Uterus (tissue), 3 donors: ENCODE measurements at regions not wholly inside any gene's neighbourhood (a gene's known extent, or its start where the extent isn't known, plus 50 kb on each side); places are given as distances from the start of the nearest gene placed in this dataset.

ENCODE experiments used
- DNase-seq, 2 donors: peaks; one replicate each; pipeline ENCODE4 v3.0.0-alpha.2; 2019 to 2020
- H3K27ac ChIP-seq, 2 donors: fragments of 200-600 bp; sonication (generic); 1 replicate in 1 of 2; 2 replicates in 1 of 2; pipeline ENCODE4 v1.5.1; 2016 to 2018
- H3K27me3 ChIP-seq, 2 donors: fragments of 200-600 bp; sonication (generic); one replicate each; pipeline ENCODE4 v1.5.1; 2018 to 2019; ENCODE audit warnings: control low read depth in 1 of 2
- H3K36me3 ChIP-seq, 2 donors: fragments of 200-600 bp; sonication (generic); one replicate each; pipeline ENCODE4 v1.5.1; 2019; ENCODE audit warnings: control low read depth in 1 of 2
- H3K4me1 ChIP-seq, 2 donors: fragments of 200-600 bp; sonication (generic); one replicate each; pipeline ENCODE4 v1.5.1; 2018 to 2019; ENCODE audit warnings: control low read depth in 1 of 2
- H3K4me3 ChIP-seq, 2 donors: fragments of 200-600 bp; sonication (generic); 1 replicate in 1 of 2; 2 replicates in 1 of 2; pipeline ENCODE4 v1.5.1; 2018 to 2019; ENCODE audit warnings: mild to moderate bottlenecking in 1 of 2
- H3K9me3 ChIP-seq, 2 donors: fragments of 200-600 bp; sonication (generic); one replicate each; pipeline ENCODE4 v1.5.1; 2019; ENCODE audit warnings: control low read depth in 1 of 2
- POLR2A ChIP-seq, 2 donors: fragments of 450-650 bp; IDR thresholded peaks; one replicate each; pipeline ENCODE4 v1.6.1; 2016; ENCODE audit warnings: antibody characterized with exemption in 2 of 2, mild to moderate bottlenecking in 1 of 2, moderate library complexity in 1 of 2
- intact Hi-C: fragments of 100-400 bp; cut with DNase I; formaldehyde crosslinking; loops from one replicate; pipeline ENCODE4 v1.15.1; 2023; ENCODE audit warnings: low total_unique reads
- TF ChIP-seq, protein P1 (sequence below), 4 experiments: fragments of 200-600 bp in 2 of 4; fragments of 450-650 bp in 2 of 4; sonication (generic) in 2 of 4; IDR thresholded peaks; one replicate each; pipeline ENCODE4 v1.5.1; 2016 to 2019; ENCODE audit warnings: antibody characterized with exemption in 4 of 4, mild to moderate bottlenecking in 2 of 4, moderate library complexity in 1 of 4
- donor health status: DM: yes; HTN: yes; CAD: no.

DNA sequence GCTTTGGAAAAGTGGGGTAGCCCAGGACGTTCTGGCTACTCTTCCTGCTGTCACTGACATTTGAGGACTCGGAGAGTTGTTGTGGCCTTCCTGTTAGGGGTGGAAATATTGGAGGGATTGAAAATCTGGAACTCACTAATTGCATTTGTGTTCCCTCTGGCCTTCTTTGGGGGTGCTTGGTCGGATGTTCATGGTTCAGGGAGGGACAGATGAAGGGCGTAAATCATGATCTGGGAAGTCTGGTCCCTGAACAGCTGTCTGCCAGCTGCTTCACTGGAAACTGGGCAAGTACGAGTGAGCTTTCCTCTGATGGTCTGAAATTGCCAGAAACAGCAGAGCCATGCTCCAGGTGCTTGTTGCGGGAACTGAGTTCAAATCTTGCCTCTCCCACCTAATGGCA lies 327.8 kb upstream of the C2CD4B start:
- no peak for TF ChIP-seq POLR2A (IDR thresholded peaks at IDR 0.05)
- TF ChIP-seq, protein P1, sequence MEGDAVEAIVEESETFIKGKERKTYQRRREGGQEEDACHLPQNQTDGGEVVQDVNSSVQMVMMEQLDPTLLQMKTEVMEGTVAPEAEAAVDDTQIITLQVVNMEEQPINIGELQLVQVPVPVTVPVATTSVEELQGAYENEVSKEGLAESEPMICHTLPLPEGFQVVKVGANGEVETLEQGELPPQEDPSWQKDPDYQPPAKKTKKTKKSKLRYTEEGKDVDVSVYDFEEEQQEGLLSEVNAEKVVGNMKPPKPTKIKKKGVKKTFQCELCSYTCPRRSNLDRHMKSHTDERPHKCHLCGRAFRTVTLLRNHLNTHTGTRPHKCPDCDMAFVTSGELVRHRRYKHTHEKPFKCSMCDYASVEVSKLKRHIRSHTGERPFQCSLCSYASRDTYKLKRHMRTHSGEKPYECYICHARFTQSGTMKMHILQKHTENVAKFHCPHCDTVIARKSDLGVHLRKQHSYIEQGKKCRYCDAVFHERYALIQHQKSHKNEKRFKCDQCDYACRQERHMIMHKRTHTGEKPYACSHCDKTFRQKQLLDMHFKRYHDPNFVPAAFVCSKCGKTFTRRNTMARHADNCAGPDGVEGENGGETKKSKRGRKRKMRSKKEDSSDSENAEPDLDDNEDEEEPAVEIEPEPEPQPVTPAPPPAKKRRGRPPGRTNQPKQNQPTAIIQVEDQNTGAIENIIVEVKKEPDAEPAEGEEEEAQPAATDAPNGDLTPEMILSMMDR (IDR thresholded peaks at IDR 0.05) = no peak

DNA sequence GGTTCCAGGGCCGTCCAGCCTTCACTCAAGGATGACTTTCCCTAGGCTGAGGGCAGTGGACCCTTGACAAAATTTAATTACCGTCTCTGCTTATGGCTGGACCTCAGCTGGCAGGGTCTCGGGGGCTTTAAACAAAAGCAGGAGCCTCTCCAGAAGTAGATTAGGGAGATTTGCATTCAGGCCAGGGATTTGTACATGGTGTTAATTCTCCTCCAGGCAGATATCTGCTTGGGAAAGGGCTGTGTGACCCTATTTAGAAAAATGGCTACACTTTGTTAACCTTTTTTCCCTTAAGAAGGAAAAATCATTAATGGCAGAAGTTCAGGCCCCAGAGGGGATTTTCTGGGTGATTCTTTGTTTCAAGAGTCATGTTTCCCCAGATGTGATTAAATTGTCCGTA lies 329.1 kb upstream of the C2CD4B start:
- Histone ChIP-seq H3K27ac (peak overlapping the region in 1 of 2 donors; percentile 74), H3K4me1 (no peaks in the 10 kb centered on the region), H3K4me3 (no peak overlapping the region), H3K27me3 (no peaks in the 10 kb centered on the region), H3K36me3 (no peaks in the 10 kb centered on the region), H3K9me3 (no peaks in the 10 kb centered on the region)
- no peak for DNase-seq
- no peak for TF ChIP-seq POLR2A (IDR thresholded peaks at IDR 0.05)
- TF ChIP-seq, protein P1 (IDR thresholded peaks at IDR 0.05) = no peak
- intact Hi-C loops = no loop called here

More for the DNA sequence above, 327.8 kb upstream of the C2CD4B start:
- no peaks in the 10 kb centered on the region for H3K4me1 ChIP-seq
- no peak overlapping the region for H3K27ac ChIP-seq
- H3K36me3 ChIP-seq = no peaks in the 10 kb centered on the region
- no peak overlapping the region for H3K4me3 ChIP-seq
- no peaks in the 10 kb centered on the region for H3K9me3 ChIP-seq
- no peaks in the 10 kb centered on the region for H3K27me3 ChIP-seq
- intact Hi-C loops = no loop called here
- DNase-seq = no peak

DNA sequence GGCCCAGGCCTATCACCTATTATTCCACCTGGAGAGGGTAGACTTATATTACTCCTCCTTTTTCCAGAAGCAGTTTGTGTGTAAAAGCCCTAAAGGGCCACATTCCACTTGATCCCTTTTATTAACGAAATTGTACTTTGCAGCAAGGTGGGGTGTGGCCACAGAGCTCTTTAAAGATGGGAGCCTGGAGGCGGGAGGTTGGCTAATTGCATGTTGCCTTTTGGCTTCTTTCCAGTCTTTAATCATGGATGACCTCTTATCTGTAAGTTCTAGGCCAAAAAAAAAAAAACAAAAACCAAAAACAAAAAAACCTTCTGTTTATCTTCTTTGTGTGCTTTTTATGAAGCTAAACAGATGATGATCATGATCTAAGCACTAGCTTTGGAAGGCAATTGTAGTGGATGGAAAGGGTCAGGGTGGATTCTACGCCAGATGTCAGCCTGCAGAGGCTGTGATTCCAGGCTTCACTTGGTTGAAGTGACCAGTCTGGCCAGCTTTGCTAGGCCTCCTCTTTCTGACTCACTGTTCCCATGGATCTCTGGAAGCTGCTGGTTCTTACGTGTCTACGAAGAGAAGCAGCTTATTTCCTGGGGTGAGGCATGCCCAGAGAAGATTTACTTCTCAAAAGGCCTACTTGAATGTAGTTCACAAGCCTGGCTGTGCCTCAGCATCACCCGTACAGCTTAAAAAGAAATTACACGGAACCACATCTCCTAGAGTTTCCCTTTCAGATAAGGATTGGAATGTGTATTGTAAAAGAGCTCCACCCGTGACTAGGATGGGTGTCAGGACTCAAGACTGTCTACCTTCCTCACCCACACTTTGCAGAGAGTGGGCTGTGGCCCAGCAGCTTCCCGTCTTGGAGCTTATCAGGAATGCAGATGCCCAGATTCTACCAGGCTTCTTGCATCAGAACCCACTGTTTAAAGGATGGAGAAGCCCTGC lies 330.9 kb upstream of the C2CD4B start:
- H3K36me3 ChIP-seq = no peaks in the 10 kb centered on the region
- peak; percentile 73 to 81 for DNase-seq
- H3K27me3 ChIP-seq = no peaks in the 10 kb centered on the region
- H3K4me1 ChIP-seq = no peaks in the 10 kb centered on the region
- H3K4me3 ChIP-seq = no peak overlapping the region
- TF ChIP-seq, protein P1 (IDR thresholded peaks at IDR 0.05) = no peak
- TF ChIP-seq POLR2A (IDR thresholded peaks at IDR 0.05) = no peak
- peak overlapping the region; percentile 52 to 74 for H3K27ac ChIP-seq
- H3K9me3 ChIP-seq = no peaks in the 10 kb centered on the region
- intact Hi-C loops = no loop called here

DNA sequence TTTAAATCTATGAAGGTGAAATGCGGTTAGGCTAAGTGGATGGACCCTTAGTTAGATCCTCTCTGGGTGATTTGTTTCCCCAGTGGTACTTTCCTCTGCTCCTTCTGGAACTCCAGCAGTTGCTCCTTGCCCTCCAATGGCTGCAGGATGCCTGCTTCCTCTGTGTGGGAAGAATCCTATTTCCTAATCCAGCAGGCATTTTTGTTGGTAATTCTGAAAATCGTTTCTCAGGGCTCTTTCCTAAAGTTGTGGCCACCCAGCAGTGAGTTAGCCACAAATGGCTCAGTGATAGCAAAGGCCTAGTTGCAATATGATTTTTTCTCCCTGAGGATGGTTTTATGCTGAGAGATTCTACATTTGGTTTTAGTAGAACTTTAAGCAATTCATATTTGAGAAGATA lies 332.3 kb upstream of the C2CD4B start:
- H3K27me3 ChIP-seq = no peaks in the 10 kb centered on the region
- no peaks in the 10 kb centered on the region for H3K36me3 ChIP-seq
- H3K4me1 ChIP-seq = no peaks in the 10 kb centered on the region
- H3K9me3 ChIP-seq = no peaks in the 10 kb centered on the region
- no peak for DNase-seq
- peak overlapping the region; percentile 52 to 74 for H3K27ac ChIP-seq
- H3K4me3 ChIP-seq = no peak overlapping the region
- TF ChIP-seq, protein P1 (IDR thresholded peaks at IDR 0.05) = no peak
- no peak for TF ChIP-seq POLR2A (IDR thresholded peaks at IDR 0.05)
- intact Hi-C loops = no loop called here

DNA sequence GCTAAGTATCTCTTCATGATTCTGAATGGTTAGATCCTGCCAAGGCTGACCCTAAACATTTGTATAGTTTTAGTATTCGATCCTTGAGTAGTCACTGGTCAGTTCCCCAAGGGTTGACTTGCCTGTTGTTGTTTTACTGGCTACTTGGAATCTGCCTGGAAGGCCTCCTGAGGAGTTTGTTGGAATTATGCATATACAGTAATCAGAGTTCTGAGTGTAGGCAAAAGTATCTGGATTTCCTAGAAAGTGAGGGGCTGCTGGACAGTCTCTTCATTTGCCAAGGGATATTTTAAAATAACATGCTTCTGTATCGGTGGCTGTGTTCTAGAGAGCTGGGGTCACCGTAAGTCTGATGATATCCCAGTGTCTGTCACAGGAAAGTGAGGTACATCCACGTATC lies 333.2 kb upstream of the C2CD4B start:
- Histone ChIP-seq H3K36me3 (no peaks in the 10 kb centered on the region), H3K9me3 (no peaks in the 10 kb centered on the region), H3K4me3 (no peak overlapping the region), H3K27me3 (no peaks in the 10 kb centered on the region), H3K4me1 (no peaks in the 10 kb centered on the region), H3K27ac (no peak overlapping the region)
- intact Hi-C loops = no loop called here
- no peak for DNase-seq
- TF ChIP-seq POLR2A (IDR thresholded peaks at IDR 0.05) = no peak
- TF ChIP-seq, protein P1 (IDR thresholded peaks at IDR 0.05) = no peak
